ENCODE measurements at regions not wholly inside any gene's neighbourhood (a gene's known extent, or its start where the extent isn't known, plus 50 kb on each side); places are given as distances from the start of the nearest gene placed in this dataset.

GRCh38 chr11:95478003-95478402, 247.0 kb upstream of the SESN3 start:
- TF ChIP-seq CTCF (IDR thresholded peaks at IDR 0.05; ENCODE audit: control insufficient read depth, extremely low read depth, insufficient read depth): no peak
- DNase-seq (ENCODE audit: low read depth): no peak
- no peak overlapping the region for H3K4me3 ChIP-seq (ENCODE audit: low read depth, low read length)

- TF ChIP-seq CTCF (IDR thresholded peaks at IDR 0.05; ENCODE audit: control insufficient read depth, extremely low read depth, insufficient read depth): no peak
- H3K4me3 ChIP-seq (ENCODE audit: low read depth, low read length): no peak overlapping the region
- DNase-seq (ENCODE audit: low read depth): no peak
These were observed 238.3 kb upstream of the SESN3 start for GRCh38 chr11:95469258-95469657.

GRCh38 chr11:95466416-95466815, 235.4 kb upstream of the SESN3 start:
- no peak for DNase-seq (ENCODE audit: low read depth)
- H3K4me3 ChIP-seq (ENCODE audit: low read depth, low read length): no peak overlapping the region
- no peak for TF ChIP-seq CTCF (IDR thresholded peaks at IDR 0.05; ENCODE audit: control insufficient read depth, extremely low read depth, insufficient read depth)

- H3K4me3 ChIP-seq (ENCODE audit: low read depth, low read length): no peak overlapping the region
- no peak for TF ChIP-seq CTCF (IDR thresholded peaks at IDR 0.05; ENCODE audit: control insufficient read depth, extremely low read depth, insufficient read depth)
- no peak for DNase-seq (ENCODE audit: low read depth)
These were observed 234.9 kb upstream of the SESN3 start for GRCh38 chr11:95465887-95466286.

- no peak for TF ChIP-seq CTCF (IDR thresholded peaks at IDR 0.05; ENCODE audit: control insufficient read depth, extremely low read depth, insufficient read depth)
- no peak for DNase-seq (ENCODE audit: low read depth)
- H3K4me3 ChIP-seq (ENCODE audit: low read depth, low read length): no peak overlapping the region
These were observed 230.9 kb upstream of the SESN3 start for GRCh38 chr11:95461858-95462257.

- no peak for TF ChIP-seq CTCF (IDR thresholded peaks at IDR 0.05; ENCODE audit: control insufficient read depth, extremely low read depth, insufficient read depth)
- no peak overlapping the region for H3K4me3 ChIP-seq (ENCODE audit: low read depth, low read length)
- no peak for DNase-seq (ENCODE audit: low read depth)
These were observed 230.3 kb upstream of the SESN3 start for GRCh38 chr11:95461348-95461747.

- no peak overlapping the region for H3K4me3 ChIP-seq (ENCODE audit: low read depth, low read length)
- no peak for TF ChIP-seq CTCF (IDR thresholded peaks at IDR 0.05; ENCODE audit: control insufficient read depth, extremely low read depth, insufficient read depth)
- DNase-seq (ENCODE audit: low read depth): no peak
These were observed 228.5 kb upstream of the SESN3 start for GRCh38 chr11:95459291-95460042.

Measured in LNCaP clone FGC (cell line).